ENCODE measurements at regions not wholly inside any gene's neighbourhood (a gene's known extent, or its start where the extent isn't known, plus 50 kb on each side); places are given as distances from the start of the nearest gene placed in this dataset.

- H3K27ac ChIP-seq = no peak overlapping the region
- TF ChIP-seq CTCF (conservative IDR thresholded peaks at IDR 0.05) = no peak
- no peak for TF ChIP-seq ZFX (IDR thresholded peaks at IDR 0.05)
Measured at GRCh38 chr1:182120411-182121258, 59.1 kb upstream of the ZNF648 start.

- TF ChIP-seq ZFX (IDR thresholded peaks at IDR 0.05) (no peak), CTCF (conservative IDR thresholded peaks at IDR 0.05) (no peak)
- H3K27ac ChIP-seq = no peak overlapping the region
Measured at GRCh38 chr1:182119631-182120030, 58.1 kb upstream of the ZNF648 start.

- TF ChIP-seq ZFX (IDR thresholded peaks at IDR 0.05) = no peak
- no peak for TF ChIP-seq CTCF (conservative IDR thresholded peaks at IDR 0.05)
- no peak overlapping the region for H3K27ac ChIP-seq
Measured at GRCh38 chr1:182118851-182119250, 57.3 kb upstream of the ZNF648 start.

GRCh38 chr1:182114627-182115023, 53.1 kb upstream of the ZNF648 start:
- TF ChIP-seq ZFX (IDR thresholded peaks at IDR 0.05) (no peak), CTCF (conservative IDR thresholded peaks at IDR 0.05) (no peak)
- no peak overlapping the region for H3K27ac ChIP-seq

GRCh38 chr1:182113879-182114626, 52.5 kb upstream of the ZNF648 start:
- TF ChIP-seq CTCF (conservative IDR thresholded peaks at IDR 0.05) = no peak
- TF ChIP-seq ZFX (IDR thresholded peaks at IDR 0.05) = no peak
- H3K27ac ChIP-seq = no peak overlapping the region

GRCh38 chr1:182111496-182111895, 50.0 kb upstream of the ZNF648 start:
- no peak overlapping the region for H3K27ac ChIP-seq
- TF ChIP-seq CTCF (conservative IDR thresholded peaks at IDR 0.05) (no peak), ZFX (IDR thresholded peaks at IDR 0.05) (no peak)
